ENCODE measurements at regions not wholly inside any gene's neighbourhood (a gene's known extent, or its start where the extent isn't known, plus 50 kb on each side); places are given as distances from the start of the nearest gene placed in this dataset.

GRCh38 chr20:19881080-19881840, 123.2 kb downstream of the RIN2 start:
- no peaks in the 10 kb centered on the region for H3K9me3 Mint-ChIP-seq
- no peaks in the 10 kb centered on the region for H3K36me3 Mint-ChIP-seq (ENCODE audit: low read depth)
- H3K27ac Mint-ChIP-seq: no peak overlapping the region
- ATAC-seq (no peak), DNase-seq (ENCODE audit: low spot score) (no peak)
- H3K4me1 Mint-ChIP-seq: no peaks in the 10 kb centered on the region; the same call in 2 of the 3 replicates
- Histone ChIP-seq H3F3A (replicated peaks; ENCODE audit: low read depth) (no peaks in the 10 kb centered on the region), H3K9me2 (ENCODE audit: insufficient read depth) (peaks cover 5% of the 10 kb centered on the region; the same call in 1 of the 2 replicates), H2AFZ (no peak overlapping the region), H3K4me1 (ENCODE audit: insufficient read depth) (no peaks in the 10 kb centered on the region), H3K4me3 (no peak overlapping the region), H3K79me2 (replicated peaks; ENCODE audit: insufficient read depth) (no peaks in the 10 kb centered on the region), H3K27ac (ENCODE audit: low read depth) (no peak overlapping the region), H3K27me3 (ENCODE audit: insufficient read depth) (no peaks in the 10 kb centered on the region), H4K20me1 (replicated peaks; ENCODE audit: insufficient read depth) (no peaks in the 10 kb centered on the region), H3K4me2 (no peak overlapping the region), H3K36me3 (ENCODE audit: insufficient read depth) (no peaks in the 10 kb centered on the region)
- no peak overlapping the region for H3K4me3 Mint-ChIP-seq
- peaks cover 5% of the 10 kb centered on the region for H3K27me3 Mint-ChIP-seq (ENCODE audit: insufficient read depth, low read depth, poor library complexity)
- no peak for TF ChIP-seq REST (IDR thresholded peaks at IDR 0.05; ENCODE audit: unreplicated experiment)
- no peak for TF ChIP-seq JUNB (IDR thresholded peaks at IDR 0.05; ENCODE audit: unreplicated experiment)
- TF ChIP-seq POLR2AphosphoS5 (IDR thresholded peaks at IDR 0.05; ENCODE audit: low read depth): no peak
- TF ChIP-seq CREB1 (CRISPR knock-in tag; IDR thresholded peaks at IDR 0.05; ENCODE audit: low read depth): no peak
- TF ChIP-seq ZNF462 (CRISPR knock-in tag; IDR thresholded peaks at IDR 0.05): no peak
- TF ChIP-seq CTCF (conservative IDR thresholded peaks at IDR 0.05; ENCODE audit: low read depth in 2 of 2): no peak
- TF ChIP-seq EZH2 (IDR thresholded peaks at IDR 0.05; ENCODE audit: low read depth, unreplicated experiment): no peak

Data from GM23338 (cell line).